ENCODE measurements at regions not wholly inside any gene's neighbourhood (a gene's known extent, or its start where the extent isn't known, plus 50 kb on each side); places are given as distances from the start of the nearest gene placed in this dataset.

GRCh38 chr5:96017951-96018350, 56.3 kb upstream of the ELL2 start:
- no peak for TF ChIP-seq CTCF (IDR thresholded peaks at IDR 0.05)
- no peak for TF ChIP-seq ERG (CRISPR knock-in tag; IDR thresholded peaks at IDR 0.05)
